Heart right ventricle (tissue), 16 donors: ENCODE measurements at regions not wholly inside any gene's neighbourhood (a gene's known extent, or its start where the extent isn't known, plus 50 kb on each side); places are given as distances from the start of the nearest gene placed in this dataset.

Experiments
- ATAC-seq, 8 donors: fragments of 200-7000 bp; cut with Tn5 transposase; one replicate each; pipeline ENCODE4 v1.9.1; 2020; ENCODE audit warnings: mild to moderate bottlenecking in 8 of 8, moderate library complexity in 8 of 8, moderate number of reproducible peaks in 1 of 8
- DNase-seq, 2 donors: peaks; one replicate each; pipeline ENCODE4 v3.0.0-alpha.2; 2020
- H3K27ac ChIP-seq, 10 donors: fragments of 200-600 bp; sonication (generic) in 2 of 10; one replicate each; pipeline versions ENCODE4 v1.5.0 to v1.8.0; 2020 to 2022; ENCODE audit warnings: mild to moderate bottlenecking in 3 of 10
- H3K27me3 ChIP-seq, 7 donors: fragments of 200-600 bp; one replicate each; pipeline ENCODE4 v1.8.0; 2021 to 2022; ENCODE audit warnings: mild to moderate bottlenecking in 2 of 7
- H3K36me3 ChIP-seq, 9 donors: fragments of 200-600 bp; sonication (generic) in 1 of 9; one replicate each; pipeline versions ENCODE4 v1.5.0 to v1.8.0; 2020 to 2022; ENCODE audit warnings: mild to moderate bottlenecking in 2 of 9
- H3K4me1 ChIP-seq, 9 donors: fragments of 200-600 bp; sonication (generic) in 1 of 9; one replicate each; pipeline versions ENCODE4 v1.5.0 to v1.8.0; 2020 to 2022; ENCODE audit warnings: mild to moderate bottlenecking in 4 of 9
- H3K4me3 ChIP-seq, 10 donors: fragments of 200-600 bp; sonication (generic) in 2 of 10; one replicate each; pipeline versions ENCODE4 v1.5.0 to v1.8.0; 2020 to 2022; ENCODE audit warnings: mild to moderate bottlenecking in 7 of 10, moderate library complexity in 2 of 10
- H3K9me3 ChIP-seq, 11 donors: fragments of 200-600 bp in 10 of 11; sonication (generic) in 2 of 11; one replicate each; pipeline versions ENCODE4 v1.5.0 to v1.8.0; 2013 to 2022; ENCODE audit warnings: mild to moderate bottlenecking in 2 of 11, control low read depth in 1 of 11, moderate library complexity in 1 of 11
- CTCF ChIP-seq, 9 donors: fragments of 200-600 bp; sonication (generic) in 2 of 9; IDR thresholded peaks; one replicate each; pipeline versions ENCODE4 v1.5.0 to v1.8.0; 2021 to 2022; ENCODE audit warnings: antibody characterized with exemption in 9 of 9, mild to moderate bottlenecking in 5 of 9, moderate library complexity in 1 of 9
- WGBS, 2 donors: extraction: QIAGEN DNeasy Blood & Tissue Kit; methylation state at CpG; one replicate each; pipeline ENCODE4 v1.1.7; 2013; ENCODE audit warnings: inconsistent platforms in 1 of 2; 5-methylcytosine and 5-hydroxymethylcytosine counted together
- intact Hi-C, 10 donors: fragments of 100-400 bp; cut with DNase I; formaldehyde crosslinking; loops; one replicate each; pipeline versions ENCODE4 v1.11.1 to v1.14.2; 2022
- donor health status: Arrhythmogenic right ventricular cardiomyopathy.
- donor health status: ischemic (EF 13 %, LVEDD 7.1; RV severe dilation, severe dysfunction).
- donor health status: healthy with polysubstance abuse.
- donor health status: DM: no; HTN: yes; CAD: no.
- donor health status: DM: no; HTN: no; CAD: no.
- donor health status: ischemic (EF 25% LVEDD 6.9; RV normal size, moderate dysfunction).
- donor health status: ischemic (EF 25% LVEDD 5.7; RV mildly dilated, moderate dysfunction).
- donor health status: healthy.
- donor health status: DM: yes; HTN: yes; CAD: no.
- donor health status: Ischemic cardiomyopathy.
- donor health status: ischemic (EF 35%, LVEDD 5.7; RV mildly dilated, moderate dysfunction).
- donor health status: nonischemic (EF 11% LVEDD 7.7; RV severe dilation, severe dysfunction).
- donor health status: DM: yes; HTN: yes; CAD: no.
- donor health status: PGD.
- donor health status: ischemic (EF 29% LVEDD 5.4; RV normal size, mild dysfunction).
- donor health status: nonischemic (EF 23%, LVEDD 6.1; RV moderate dilation, normal function).

- no peak overlapping the region for H3K4me3 ChIP-seq
- H3K4me1 ChIP-seq: no peaks in the 10 kb centered on the region
- intact Hi-C loops: no loop called here
Measured at GRCh38 chr7:91527460-91527859, 263.2 kb downstream of the FZD1 start.

GRCh38 chr7:91533996-91534395 is 269.8 kb downstream of the FZD1 start:
- DNase-seq (no peak), ATAC-seq (no peak)
- 73 to 82% methylated on average over 1 of the region's 1 CpG for WGBS, 2 donors
- H3K27ac ChIP-seq: no peak overlapping the region
- no peaks in the 10 kb centered on the region for H3K27me3 ChIP-seq
- H3K36me3 ChIP-seq: no peaks in the 10 kb centered on the region
- H3K9me3 ChIP-seq: peaks cover 0 to 32% (median 13%) of the 10 kb centered on the region in 11 donors
- intact Hi-C loops: no loop called here
- no peak for TF ChIP-seq CTCF (IDR thresholded peaks at IDR 0.05)
- H3K4me1 ChIP-seq: no peaks in the 10 kb centered on the region
- H3K4me3 ChIP-seq: no peak overlapping the region

More at GRCh38 chr7:91527460-91527859, 263.2 kb downstream of the FZD1 start:
- Histone ChIP-seq H3K27ac (no peak overlapping the region), H3K9me3 (peaks cover 0 to 35% (median 8%) of the 10 kb centered on the region in 11 donors), H3K36me3 (no peaks in the 10 kb centered on the region), H3K27me3 (no peaks in the 10 kb centered on the region)
- no peak for ATAC-seq
- no peak for TF ChIP-seq CTCF (IDR thresholded peaks at IDR 0.05)
- 94 to 97% methylated on average over 5 of the region's 5 CpGs for WGBS, 2 donors
- no peak for DNase-seq

GRCh38 chr7:91537260-91538152 is 273.3 kb downstream of the FZD1 start:
- H3K36me3 ChIP-seq: no peaks in the 10 kb centered on the region
- no peaks in the 10 kb centered on the region for H3K4me1 ChIP-seq
- intact Hi-C loops: no loop called here
- no peak overlapping the region for H3K27ac ChIP-seq
- 67 to 70% methylated on average over 9 of the region's 9 CpGs for WGBS, 2 donors
- H3K4me3 ChIP-seq: no peak overlapping the region
- H3K9me3 ChIP-seq: peaks cover 0 to 5% (median 0%) of the 10 kb centered on the region in 11 donors
- no peak for TF ChIP-seq CTCF (IDR thresholded peaks at IDR 0.05)
- DNase-seq (no peak), ATAC-seq (no peak)
- H3K27me3 ChIP-seq: no peaks in the 10 kb centered on the region

- Histone ChIP-seq H3K4me3 (no peak overlapping the region), H3K27ac (no peak overlapping the region), H3K27me3 (no peaks in the 10 kb centered on the region), H3K4me1 (peaks cover 0 to 4% (median 0%) of the 10 kb centered on the region in 9 donors), H3K36me3 (no peaks in the 10 kb centered on the region), H3K9me3 (no peaks in the 10 kb centered on the region)
- no peak for TF ChIP-seq CTCF (IDR thresholded peaks at IDR 0.05)
- ATAC-seq (no peak), DNase-seq (no peak)
- intact Hi-C loops: no loop called here
- 58 to 67% methylated on average over 1 of the region's 1 CpG for WGBS, 2 donors
Measured at GRCh38 chr7:91541641-91542040, 277.4 kb downstream of the FZD1 start.
